GM18499 (cell line): ENCODE measurements at regions not wholly inside any gene's neighbourhood (a gene's known extent, or its start where the extent isn't known, plus 50 kb on each side); places are given as distances from the start of the nearest gene placed in this dataset.

Experiments
- ATAC-seq: cut with Tn5 transposase; IDR thresholded peaks from one replicate; pipeline ENCODE4 v1.9.1; 2021; ENCODE audit warnings: moderate number of reproducible peaks; ENCODE audit not compliant: insufficient read depth, unreplicated experiment

GRCh38 chr13:103757361-103757760, 691.1 kb upstream of the SLC10A2 start:
- no peak for ATAC-seq

- ATAC-seq = no peak
These were observed 688.6 kb upstream of the SLC10A2 start for GRCh38 chr13:103754783-103755182.

GRCh38 chr13:103734837-103735236, 668.6 kb upstream of the SLC10A2 start:
- no peak for ATAC-seq

- ATAC-seq = no peak
These were observed 665.7 kb upstream of the SLC10A2 start for GRCh38 chr13:103731959-103732358.

- ATAC-seq = no peak
These were observed 664.2 kb upstream of the SLC10A2 start for GRCh38 chr13:103730407-103730806.

GRCh38 chr13:103726808-103727207, 660.6 kb upstream of the SLC10A2 start:
- no peak for ATAC-seq

GRCh38 chr13:103716718-103717117, 650.5 kb upstream of the SLC10A2 start:
- no peak for ATAC-seq

- ATAC-seq = no peak
These were observed 649.1 kb upstream of the SLC10A2 start for GRCh38 chr13:103715335-103715734.

GRCh38 chr13:103703246-103703645, 637.0 kb upstream of the SLC10A2 start:
- ATAC-seq = no peak

GRCh38 chr13:103698000-103698399, 631.8 kb upstream of the SLC10A2 start:
- ATAC-seq = no peak

GRCh38 chr13:103695320-103695719, 629.1 kb upstream of the SLC10A2 start:
- no peak for ATAC-seq

- ATAC-seq = no peak
These were observed 628.3 kb upstream of the SLC10A2 start for GRCh38 chr13:103694471-103694870.

- no peak for ATAC-seq
These were observed 627.8 kb upstream of the SLC10A2 start for GRCh38 chr13:103694033-103694432.

GRCh38 chr13:103692442-103692841, 626.2 kb upstream of the SLC10A2 start:
- ATAC-seq = no peak

GRCh38 chr13:103676329-103676728, 610.1 kb upstream of the SLC10A2 start:
- no peak for ATAC-seq

GRCh38 chr13:103671547-103671946, 605.3 kb upstream of the SLC10A2 start:
- ATAC-seq = no peak

- no peak for ATAC-seq
These were observed 597.8 kb upstream of the SLC10A2 start for GRCh38 chr13:103663996-103664395.

GRCh38 chr13:103656311-103656710, 590.1 kb upstream of the SLC10A2 start:
- no peak for ATAC-seq

GRCh38 chr13:103640606-103641005, 574.4 kb upstream of the SLC10A2 start:
- ATAC-seq = no peak

- no peak for ATAC-seq
These were observed 573.1 kb upstream of the SLC10A2 start for GRCh38 chr13:103639326-103639725.

GRCh38 chr13:103638706-103639105, 572.5 kb upstream of the SLC10A2 start:
- no peak for ATAC-seq

- ATAC-seq = no peak
These were observed 567.8 kb upstream of the SLC10A2 start for GRCh38 chr13:103634066-103634465.

- no peak for ATAC-seq
These were observed 559.0 kb upstream of the SLC10A2 start for GRCh38 chr13:103625194-103625593.
